ENCODE measurements at regions not wholly inside any gene's neighbourhood (a gene's known extent, or its start where the extent isn't known, plus 50 kb on each side); places are given as distances from the start of the nearest gene placed in this dataset.

GRCh38 chr2:125642032-125642431 lies 1013.9 kb upstream of the GYPC start:
- no peak for DNase-seq (ENCODE audit: low read depth, low spot score)
- TF ChIP-seq, protein P1, sequence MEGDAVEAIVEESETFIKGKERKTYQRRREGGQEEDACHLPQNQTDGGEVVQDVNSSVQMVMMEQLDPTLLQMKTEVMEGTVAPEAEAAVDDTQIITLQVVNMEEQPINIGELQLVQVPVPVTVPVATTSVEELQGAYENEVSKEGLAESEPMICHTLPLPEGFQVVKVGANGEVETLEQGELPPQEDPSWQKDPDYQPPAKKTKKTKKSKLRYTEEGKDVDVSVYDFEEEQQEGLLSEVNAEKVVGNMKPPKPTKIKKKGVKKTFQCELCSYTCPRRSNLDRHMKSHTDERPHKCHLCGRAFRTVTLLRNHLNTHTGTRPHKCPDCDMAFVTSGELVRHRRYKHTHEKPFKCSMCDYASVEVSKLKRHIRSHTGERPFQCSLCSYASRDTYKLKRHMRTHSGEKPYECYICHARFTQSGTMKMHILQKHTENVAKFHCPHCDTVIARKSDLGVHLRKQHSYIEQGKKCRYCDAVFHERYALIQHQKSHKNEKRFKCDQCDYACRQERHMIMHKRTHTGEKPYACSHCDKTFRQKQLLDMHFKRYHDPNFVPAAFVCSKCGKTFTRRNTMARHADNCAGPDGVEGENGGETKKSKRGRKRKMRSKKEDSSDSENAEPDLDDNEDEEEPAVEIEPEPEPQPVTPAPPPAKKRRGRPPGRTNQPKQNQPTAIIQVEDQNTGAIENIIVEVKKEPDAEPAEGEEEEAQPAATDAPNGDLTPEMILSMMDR (IDR thresholded peaks at IDR 0.05; ENCODE audit: low read depth, low read length): no peak
- in situ Hi-C loops (cut with HindIII; ENCODE audit: low sequenced_read_pairs): no loop called here
- no peak overlapping the region for H3K4me3 ChIP-seq (ENCODE audit: low read depth, low read length)

- DNase-seq (ENCODE audit: low read depth, low spot score): no peak
- in situ Hi-C loops (cut with HindIII; ENCODE audit: low sequenced_read_pairs): no loop called here
- H3K4me3 ChIP-seq (ENCODE audit: low read depth, low read length): no peak overlapping the region
- TF ChIP-seq, protein P1 (IDR thresholded peaks at IDR 0.05; ENCODE audit: low read depth, low read length): no peak
These were observed 1012.8 kb upstream of the GYPC start for GRCh38 chr2:125643128-125643527.

GRCh38 chr2:125643585-125643984 lies 1012.4 kb upstream of the GYPC start:
- in situ Hi-C loops (cut with HindIII; ENCODE audit: low sequenced_read_pairs): no loop called here
- no peak for DNase-seq (ENCODE audit: low read depth, low spot score)
- H3K4me3 ChIP-seq (ENCODE audit: low read depth, low read length): no peak overlapping the region
- TF ChIP-seq, protein P1 (IDR thresholded peaks at IDR 0.05; ENCODE audit: low read depth, low read length): no peak

- no peak overlapping the region for H3K4me3 ChIP-seq (ENCODE audit: low read depth, low read length)
- no peak for DNase-seq (ENCODE audit: low read depth, low spot score)
- TF ChIP-seq, protein P1 (IDR thresholded peaks at IDR 0.05; ENCODE audit: low read depth, low read length): no peak
- in situ Hi-C loops (cut with HindIII; ENCODE audit: low sequenced_read_pairs): no loop called here
These were observed 1011.7 kb upstream of the GYPC start for GRCh38 chr2:125644257-125644656.

DNA sequence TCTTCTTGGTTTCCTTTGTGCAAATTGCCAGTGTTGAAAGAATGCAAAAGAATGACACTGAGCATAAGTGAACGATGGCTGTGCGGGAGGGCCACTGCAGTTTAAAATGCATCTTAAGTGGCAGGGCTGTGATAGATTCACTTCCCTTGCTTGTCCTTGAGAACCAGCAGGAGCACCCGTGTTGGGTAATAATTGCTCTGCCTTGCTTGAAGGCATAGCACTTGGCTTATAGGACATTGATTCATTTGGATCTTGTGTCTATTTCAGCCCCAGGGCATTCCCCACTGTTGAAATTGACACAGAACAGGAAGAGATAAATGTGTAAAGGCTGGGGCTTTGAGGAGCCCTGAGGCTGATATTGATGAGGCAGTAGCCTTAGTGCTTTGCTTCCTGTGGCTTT lies 1003.7 kb upstream of the GYPC start:
- no peak for DNase-seq (ENCODE audit: low read depth, low spot score)
- TF ChIP-seq, protein P1 (IDR thresholded peaks at IDR 0.05; ENCODE audit: low read depth, low read length): no peak
- no peak overlapping the region for H3K4me3 ChIP-seq (ENCODE audit: low read depth, low read length)
- in situ Hi-C loops (cut with HindIII; ENCODE audit: low sequenced_read_pairs): no loop called here

DNA sequence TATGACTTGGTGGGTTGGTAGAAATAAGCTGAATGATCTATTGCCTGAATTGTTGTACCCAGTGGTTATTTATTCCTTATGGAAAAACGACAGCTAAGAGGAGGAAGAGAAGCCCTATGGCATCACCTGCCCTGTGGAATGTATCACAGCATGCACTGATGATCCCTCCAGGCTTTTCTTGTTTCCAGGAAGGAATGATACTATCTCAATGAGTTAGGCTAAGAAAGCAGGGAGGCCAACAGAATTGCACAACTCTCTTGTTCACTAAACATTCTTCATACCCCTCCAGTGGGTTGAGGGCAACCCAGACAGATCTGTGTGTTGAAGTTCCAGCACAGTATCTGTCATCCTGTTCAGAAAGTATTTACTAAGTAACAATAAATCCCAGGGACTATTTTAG lies 1001.7 kb upstream of the GYPC start:
- TF ChIP-seq, protein P1 (IDR thresholded peaks at IDR 0.05; ENCODE audit: low read depth, low read length): no peak
- DNase-seq (ENCODE audit: low read depth, low spot score): no peak
- H3K4me3 ChIP-seq (ENCODE audit: low read depth, low read length): no peak overlapping the region
- in situ Hi-C loops (cut with HindIII; ENCODE audit: low sequenced_read_pairs): no loop called here

GRCh38 chr2:125656190-125656589 lies 999.8 kb upstream of the GYPC start:
- TF ChIP-seq, protein P1 (IDR thresholded peaks at IDR 0.05; ENCODE audit: low read depth, low read length): no peak
- in situ Hi-C loops (cut with HindIII; ENCODE audit: low sequenced_read_pairs): no loop called here
- no peak overlapping the region for H3K4me3 ChIP-seq (ENCODE audit: low read depth, low read length)
- no peak for DNase-seq (ENCODE audit: low read depth, low spot score)

All from astrocyte of the spinal cord (primary cell).